Muscle of leg (tissue), 3 donors: ENCODE measurements at regions not wholly inside any gene's neighbourhood (a gene's known extent, or its start where the extent isn't known, plus 50 kb on each side); places are given as distances from the start of the nearest gene placed in this dataset.
"Not testable (repeated sequence)": the region's sequence is repeated elsewhere in the genome, so short reads cannot be mapped to it uniquely, and the experiment has no call there.

Experiments
- DNase-seq: peaks from one replicate; pipeline ENCODE4 v3.0.0; 2013
- H3K27ac ChIP-seq: one replicate; pipeline ENCODE4 v1.5.1; 2013; ENCODE audit warnings: mild to moderate bottlenecking, low read length, control low read depth
- H3K27me3 ChIP-seq: one replicate; pipeline ENCODE4 v1.6.1; 2013; ENCODE audit warnings: low read length; ENCODE audit not compliant: control insufficient read depth, insufficient read depth
- H3K36me3 ChIP-seq: one replicate; pipeline ENCODE4 v1.6.1; 2013; ENCODE audit warnings: low read length; ENCODE audit not compliant: control insufficient read depth, insufficient read depth
- H3K4me1 ChIP-seq: one replicate; pipeline ENCODE4 v1.6.1; 2013; ENCODE audit warnings: low read length; ENCODE audit not compliant: control insufficient read depth, insufficient read depth
- H3K4me3 ChIP-seq: one replicate; pipeline ENCODE4 v1.5.1; 2013; ENCODE audit warnings: low read length, control low read depth
- H3K9me3 ChIP-seq: replicated peaks from 2 replicates; pipeline ENCODE4 v1.6.1; 2013; ENCODE audit warnings: low read depth, low read length; ENCODE audit not compliant: control insufficient read depth
- WGBS: methylation state at CpG from one replicate; pipeline ENCODE4 v1.1.5; 2013; ENCODE audit warnings: missing lambda C conversion rate; ENCODE audit not compliant: insufficient coverage; 5-methylcytosine and 5-hydroxymethylcytosine counted together

DNA sequence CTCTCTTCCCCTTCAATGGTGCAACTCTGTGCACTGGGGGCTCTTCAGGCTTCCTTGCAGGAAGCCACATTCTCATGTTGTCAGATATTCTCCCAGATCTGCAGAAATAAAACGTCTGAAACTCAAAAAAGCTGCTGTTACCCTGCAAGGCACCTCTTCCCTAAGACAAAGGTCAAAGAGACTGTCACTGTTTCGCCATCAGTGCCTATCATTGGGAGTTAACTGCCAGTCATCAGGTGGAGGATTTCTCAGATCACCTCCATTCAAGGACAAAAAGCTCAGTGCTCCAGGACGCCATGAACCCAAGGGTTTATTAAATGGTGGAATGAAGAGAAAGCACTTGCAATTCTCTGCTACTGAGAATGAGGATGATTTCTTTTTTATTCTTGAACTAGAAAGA, 144.6 kb upstream of the PALS2 start:
- Histone ChIP-seq H3K27me3 (no peaks in the 10 kb centered on the region), H3K4me1 (no peaks in the 10 kb centered on the region), H3K27ac (no peak overlapping the region), H3K9me3 (peaks cover 10% of the 10 kb centered on the region), H3K4me3 (no peak overlapping the region), H3K36me3 (no peaks in the 10 kb centered on the region)
- no peak for DNase-seq
- WGBS, result 17% methylated on average over 1 of the region's 3 CpGs

DNA sequence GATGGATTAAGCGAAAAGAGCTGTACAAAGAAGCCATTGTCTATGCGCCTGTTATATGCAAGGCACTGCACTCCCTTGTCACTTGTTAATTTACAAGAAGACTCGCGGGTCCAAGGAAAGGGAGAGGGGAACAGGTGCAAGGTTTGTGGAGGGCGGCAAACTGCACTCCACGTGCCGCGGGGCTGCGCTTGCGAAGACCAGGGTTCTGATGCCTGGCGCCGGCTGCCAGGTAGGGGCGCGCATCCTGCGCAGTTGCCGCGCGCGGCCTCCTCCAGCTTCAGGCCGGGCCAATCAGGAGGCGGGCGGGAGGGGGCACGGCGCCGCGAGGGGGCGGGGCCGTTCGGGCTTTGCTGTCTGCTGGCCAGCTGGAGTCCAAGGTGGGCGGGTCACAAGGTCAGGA, 140.6 kb upstream of the PALS2 start:
- no peak overlapping the region for H3K27ac ChIP-seq

DNA sequence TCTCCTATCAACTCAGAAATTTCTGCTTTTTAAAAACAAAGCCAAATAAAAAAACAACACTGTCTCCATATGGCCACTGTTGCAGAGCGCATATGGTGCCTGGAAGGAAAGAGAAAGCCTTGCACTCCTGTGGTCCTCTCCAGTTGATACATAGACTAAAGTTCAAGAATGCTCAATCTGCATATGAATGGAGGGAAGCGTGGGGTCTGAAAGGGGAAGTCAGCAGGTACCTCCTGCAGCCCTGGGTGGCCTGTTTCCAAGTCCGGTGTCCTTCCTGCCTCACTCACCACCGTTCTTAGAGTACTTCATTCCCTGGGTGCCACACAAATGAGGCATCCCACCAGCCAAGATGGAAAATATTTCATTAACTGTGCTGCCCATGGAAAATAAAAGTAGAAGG, 138.3 kb upstream of the PALS2 start:
- Histone ChIP-seq H3K27ac (no peak overlapping the region), H3K4me3 (no peak overlapping the region), H3K9me3 (no peaks in the 10 kb centered on the region), H3K36me3 (no peaks in the 10 kb centered on the region), H3K27me3 (no peaks in the 10 kb centered on the region), H3K4me1 (no peaks in the 10 kb centered on the region)
- DNase-seq, result no peak
- WGBS, result no CpG with 5 or more reads among the region's 4 CpGs

More for the DNA sequence above, 140.6 kb upstream of the PALS2 start:
- H3K27me3 ChIP-seq, result no peaks in the 10 kb centered on the region
- no peaks in the 10 kb centered on the region for H3K4me1 ChIP-seq
- WGBS, result 93% methylated on average over 17 of the region's 30 CpGs
- no peak for DNase-seq
- H3K36me3 ChIP-seq, result no peaks in the 10 kb centered on the region
- no peak overlapping the region for H3K4me3 ChIP-seq
- no peaks in the 10 kb centered on the region for H3K9me3 ChIP-seq

DNA sequence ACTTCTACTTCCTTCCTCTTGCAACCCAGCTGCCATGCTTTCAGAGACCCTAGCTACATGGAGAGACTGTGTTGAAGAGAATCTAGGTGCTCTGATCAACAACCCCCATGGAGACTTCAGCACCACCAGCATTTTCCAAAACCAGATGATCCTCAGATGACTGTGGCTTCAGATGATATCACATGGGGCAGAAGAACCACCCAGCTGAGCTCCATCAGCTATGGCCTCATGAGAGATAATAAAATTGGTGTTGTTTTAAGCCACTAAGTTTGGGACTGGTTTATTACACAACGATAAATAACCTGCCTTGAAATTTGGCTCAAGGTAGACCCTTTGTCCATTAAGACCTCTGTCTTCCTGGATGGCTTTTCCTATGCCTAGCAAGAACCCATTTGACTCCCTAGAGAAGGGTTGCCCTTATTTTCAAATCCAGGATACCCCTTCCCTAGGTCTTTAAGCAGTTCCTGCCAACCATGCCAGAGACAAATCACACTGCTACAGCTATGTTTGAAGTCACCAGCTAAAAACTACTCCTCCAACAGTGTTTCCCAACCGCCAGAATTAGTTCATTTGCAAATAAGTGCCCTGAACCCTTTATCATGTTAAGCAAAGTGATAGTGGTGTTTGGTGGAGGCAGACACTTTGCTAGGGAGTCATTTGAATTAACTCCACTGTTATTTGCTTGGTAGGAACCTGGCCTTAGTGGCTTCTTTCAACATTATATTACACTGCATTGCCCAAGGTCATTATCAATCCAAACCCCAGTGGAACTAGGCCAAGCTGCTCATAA, 136.9 kb upstream of the PALS2 start:
- Histone ChIP-seq H3K27ac (no peak overlapping the region), H3K4me1 (no peaks in the 10 kb centered on the region), H3K4me3 (no peak overlapping the region), H3K27me3 (no peaks in the 10 kb centered on the region), H3K36me3 (no peaks in the 10 kb centered on the region), H3K9me3 (no peaks in the 10 kb centered on the region)
- no peak for DNase-seq
- WGBS, result 80% methylated on average over 1 of the region's 2 CpGs

DNA sequence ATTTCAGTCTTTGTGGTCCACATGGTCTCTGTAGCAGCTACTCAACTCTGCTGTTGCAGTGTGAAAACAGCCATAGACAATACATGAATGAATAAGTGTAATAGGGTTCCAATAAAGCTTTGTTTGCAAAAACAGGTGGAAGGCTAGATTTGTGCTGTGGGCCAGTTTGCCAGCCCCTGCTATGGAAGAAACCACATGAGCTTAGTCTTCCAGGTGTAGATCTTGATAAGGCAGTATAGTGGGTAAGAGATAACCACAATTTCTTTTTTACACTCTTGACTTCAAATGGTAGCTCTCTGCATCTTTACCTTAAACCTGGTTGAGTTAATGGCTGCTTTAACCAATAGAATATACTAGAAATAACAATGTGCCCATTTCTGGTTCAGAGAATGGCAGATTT, 135.0 kb upstream of the PALS2 start:
- peaks cover 4% of the 10 kb centered on the region for H3K4me1 ChIP-seq
- no peak overlapping the region for H3K27ac ChIP-seq
- no peak for DNase-seq
- no peaks in the 10 kb centered on the region for H3K27me3 ChIP-seq
- H3K9me3 ChIP-seq, result no peaks in the 10 kb centered on the region
- H3K36me3 ChIP-seq, result no peaks in the 10 kb centered on the region
- H3K4me3 ChIP-seq, result no peak overlapping the region

DNA sequence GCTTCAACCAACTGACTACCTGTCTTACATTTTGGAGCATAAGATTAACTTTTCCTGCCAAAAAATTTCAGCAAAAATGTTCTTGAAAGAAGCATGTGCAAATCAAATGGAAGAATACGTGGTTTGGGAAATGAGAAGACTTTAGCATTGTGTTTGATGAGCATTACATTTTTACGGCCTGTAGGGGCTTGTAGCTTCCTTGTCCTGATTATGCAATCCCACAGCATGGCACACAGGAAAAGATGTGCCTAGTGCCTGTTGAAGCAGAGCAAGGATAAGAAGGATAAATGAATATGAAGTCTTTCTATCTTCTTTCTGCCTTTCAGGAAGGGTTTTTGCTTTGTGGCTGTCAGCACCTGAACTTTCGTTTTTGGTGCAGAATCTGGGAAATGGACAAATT, 134.1 kb upstream of the PALS2 start:
- H3K4me1 ChIP-seq, DNase-seq, H3K36me3 ChIP-seq, H3K27me3 ChIP-seq, H3K4me3 ChIP-seq, H3K9me3 ChIP-seq, H3K27ac ChIP-seq: not testable (repeated sequence)
- WGBS, result 75% methylated on average over 3 of the region's 3 CpGs

DNA sequence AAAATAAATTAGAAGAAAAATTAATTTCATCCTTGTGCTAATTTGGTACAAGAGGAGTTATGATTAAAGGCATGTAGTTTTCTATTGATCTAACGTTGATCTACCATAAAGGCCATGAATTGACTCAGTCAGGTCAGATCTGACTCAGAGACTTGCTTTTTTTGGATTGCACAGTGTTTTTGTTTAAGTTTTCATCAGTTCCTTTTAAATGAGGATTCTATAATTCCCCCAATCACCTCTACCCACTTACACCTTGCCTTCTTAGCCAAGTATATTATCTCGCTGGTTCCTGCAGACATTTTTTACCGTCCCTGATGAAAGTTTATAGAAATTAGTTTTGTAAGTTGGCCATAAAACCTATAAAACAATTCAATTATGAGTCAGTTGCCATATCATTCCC, 132.4 kb upstream of the PALS2 start:
- WGBS, result no CpG with 5 or more reads among the region's 3 CpGs

DNA sequence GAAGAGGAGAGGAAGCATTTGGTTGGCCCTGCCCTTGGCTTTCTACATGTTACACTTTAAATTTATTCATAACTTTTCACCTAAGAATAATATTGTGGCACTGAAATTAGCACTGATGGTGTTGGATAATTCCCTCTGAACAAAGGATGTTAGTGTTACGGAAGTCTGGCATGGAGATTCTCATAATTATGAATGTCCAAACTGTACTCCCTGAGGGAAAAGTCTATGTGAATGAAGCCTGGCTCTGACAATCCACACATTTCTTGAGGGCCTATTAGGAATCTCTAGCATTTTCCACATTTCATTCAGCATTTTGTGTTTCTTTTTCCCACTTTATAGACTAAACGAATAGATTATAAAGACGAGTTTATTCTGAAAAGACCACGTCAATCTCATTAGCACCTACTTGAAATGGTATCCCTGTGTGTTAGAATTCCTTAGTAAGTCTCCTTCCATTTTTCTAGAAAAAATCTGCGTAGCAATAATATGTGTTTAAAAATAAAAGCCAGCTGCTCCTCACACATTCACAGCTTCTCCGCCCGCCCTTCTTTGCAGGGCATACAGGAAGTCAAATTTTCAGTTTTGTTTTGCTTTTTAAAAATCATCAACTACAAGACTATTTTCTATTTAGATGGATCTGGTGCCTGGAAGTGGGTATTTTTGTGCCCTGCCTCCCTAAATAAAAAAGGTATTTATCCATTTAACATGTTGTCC, 131.8 kb upstream of the PALS2 start:
- Histone ChIP-seq H3K27ac (no peak overlapping the region), H3K4me1 (peaks cover 4% of the 10 kb centered on the region), H3K27me3 (no peaks in the 10 kb centered on the region), H3K9me3 (no peaks in the 10 kb centered on the region), H3K36me3 (no peaks in the 10 kb centered on the region), H3K4me3 (no peak overlapping the region)
- DNase-seq, result no peak
- no CpG with 5 or more reads among the region's 7 CpGs for WGBS

More for the DNA sequence above, 132.4 kb upstream of the PALS2 start:
- H3K27me3 ChIP-seq, result no peaks in the 10 kb centered on the region
- no peaks in the 10 kb centered on the region for H3K36me3 ChIP-seq
- H3K4me3 ChIP-seq, result no peak overlapping the region
- DNase-seq, result no peak
- H3K9me3 ChIP-seq, result no peaks in the 10 kb centered on the region
- no peak overlapping the region for H3K27ac ChIP-seq
- H3K4me1 ChIP-seq, result peaks cover 4% of the 10 kb centered on the region

DNA sequence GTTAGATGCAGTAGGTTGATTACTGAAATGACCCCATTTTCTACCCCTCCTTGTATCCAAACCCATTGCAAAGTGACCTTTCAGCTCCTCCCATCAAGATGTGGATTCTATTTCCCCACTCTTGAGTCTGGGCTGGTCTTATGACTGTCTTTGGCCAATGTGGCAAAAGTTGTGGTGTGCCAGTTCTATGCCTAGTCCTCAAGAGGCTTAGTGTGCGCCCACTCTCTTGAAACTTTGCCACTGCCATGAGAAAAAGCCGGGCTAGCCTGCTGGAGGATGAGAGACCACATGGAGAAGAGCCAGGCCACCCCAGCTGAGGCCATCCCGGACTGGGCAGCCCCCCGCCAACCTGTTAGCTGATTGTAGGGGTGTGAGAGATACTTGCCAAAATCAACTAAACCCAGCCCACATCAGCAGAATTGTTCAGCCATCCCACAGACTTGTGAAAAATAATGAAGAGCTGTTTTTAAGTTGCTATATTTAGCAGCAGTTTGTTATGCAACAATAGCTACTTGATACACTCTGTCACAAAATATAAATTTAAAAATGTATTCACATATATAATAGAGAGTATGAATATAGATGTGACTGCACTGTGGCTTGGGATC, 131.0 kb upstream of the PALS2 start:
- H3K4me1 ChIP-seq, result peaks cover 4% of the 10 kb centered on the region
- no peak for DNase-seq
- H3K27ac ChIP-seq, result no peak overlapping the region
- H3K36me3 ChIP-seq, result no peaks in the 10 kb centered on the region
- WGBS, result 84% methylated on average over 2 of the region's 4 CpGs
- H3K4me3 ChIP-seq, result no peak overlapping the region
- H3K27me3 ChIP-seq, result no peaks in the 10 kb centered on the region
- H3K9me3 ChIP-seq, result no peaks in the 10 kb centered on the region

DNA sequence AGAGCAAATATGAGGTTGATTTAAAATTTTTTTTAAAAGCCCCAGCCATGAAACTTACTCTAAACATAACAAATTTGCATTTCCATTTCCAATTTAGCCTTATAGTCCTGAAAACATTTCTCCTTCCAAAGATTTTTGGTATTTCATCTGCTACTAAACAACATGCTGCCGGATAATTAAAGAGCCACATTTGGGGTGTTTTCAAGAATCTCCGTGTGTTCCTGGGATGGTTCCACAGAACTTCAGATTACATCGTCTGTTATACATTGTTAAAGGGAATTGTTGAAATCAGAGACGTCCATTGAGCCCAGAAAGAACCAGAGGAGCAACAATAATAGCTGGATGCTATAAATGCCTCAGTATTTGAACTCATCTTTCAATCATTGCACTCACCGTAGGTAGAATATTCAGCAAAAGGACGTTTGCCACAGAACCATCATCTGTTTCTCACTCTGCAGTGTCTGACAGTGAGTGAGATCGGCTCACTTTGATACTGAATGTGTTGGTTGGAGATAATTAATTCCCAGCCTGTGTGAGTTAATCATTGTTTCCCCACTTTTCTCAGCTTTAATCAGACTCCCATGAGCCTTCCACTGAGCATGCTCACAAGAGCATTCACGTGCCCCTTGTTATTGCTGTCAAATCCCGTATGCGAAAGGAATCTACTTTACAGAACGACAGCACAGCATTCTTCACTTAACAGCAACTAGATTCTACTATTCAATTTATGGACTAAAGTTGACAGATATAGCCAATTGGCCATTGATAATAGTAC, 128.4 kb upstream of the PALS2 start:
- Histone ChIP-seq H3K27me3 (no peaks in the 10 kb centered on the region), H3K36me3 (no peaks in the 10 kb centered on the region), H3K27ac (no peak overlapping the region), H3K9me3 (no peaks in the 10 kb centered on the region), H3K4me1 (peaks cover 4% of the 10 kb centered on the region), H3K4me3 (no peak overlapping the region)
- WGBS, result no CpG with 5 or more reads among the region's 11 CpGs
- DNase-seq, result no peak
